HCEC 1CT (cell line): ENCODE measurements at regions not wholly inside any gene's neighbourhood (a gene's known extent, or its start where the extent isn't known, plus 50 kb on each side); places are given as distances from the start of the nearest gene placed in this dataset.
"Not testable (repeated sequence)": the region's sequence is repeated elsewhere in the genome, so short reads cannot be mapped to it uniquely, and the experiment has no call there.

Experiments
- DNase-seq: peaks from one replicate; pipeline ENCODE4 v3.0.0-alpha.2; 2017

DNA sequence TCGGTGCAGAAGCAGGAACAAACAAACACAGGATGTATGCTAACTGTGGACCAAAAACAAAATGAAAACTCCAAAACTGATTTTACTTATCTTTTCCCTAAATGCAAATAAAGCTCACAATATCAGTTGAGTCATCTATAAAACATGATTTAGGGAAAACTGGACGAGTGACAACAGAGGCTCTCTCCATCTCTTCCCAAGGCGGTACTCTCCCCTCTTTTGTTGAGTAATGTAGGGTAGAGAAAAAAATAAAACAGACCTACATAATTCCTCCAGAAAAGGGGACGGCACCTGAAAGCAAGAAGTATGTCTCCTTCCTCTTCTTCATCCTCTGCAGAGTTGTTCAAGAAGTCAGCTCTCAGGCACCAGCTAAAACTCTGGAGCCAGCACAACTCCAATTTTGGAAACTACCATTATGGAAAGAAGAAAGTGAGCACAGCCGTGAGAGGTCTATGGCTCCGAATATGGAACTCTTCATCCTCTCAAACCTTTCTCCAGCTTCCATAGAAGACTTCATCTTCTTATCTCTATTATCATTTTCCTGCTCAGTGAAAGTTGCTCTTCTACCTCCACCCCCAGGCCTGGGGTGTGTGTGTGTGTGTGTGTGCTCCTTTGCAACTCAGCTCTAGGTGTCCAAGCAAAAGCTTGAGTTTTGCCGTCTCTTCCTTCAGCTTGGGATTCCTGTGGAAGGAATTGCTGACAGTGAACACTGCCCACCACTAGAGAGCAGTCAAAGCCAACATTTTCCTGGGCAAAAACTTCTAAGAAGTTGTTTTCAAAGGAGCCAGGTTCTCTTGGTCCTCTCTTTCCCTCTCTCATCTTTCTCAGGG lies 155.4 kb downstream of the DIO2 start:
- DNase-seq = peak; percentile 54

DNA sequence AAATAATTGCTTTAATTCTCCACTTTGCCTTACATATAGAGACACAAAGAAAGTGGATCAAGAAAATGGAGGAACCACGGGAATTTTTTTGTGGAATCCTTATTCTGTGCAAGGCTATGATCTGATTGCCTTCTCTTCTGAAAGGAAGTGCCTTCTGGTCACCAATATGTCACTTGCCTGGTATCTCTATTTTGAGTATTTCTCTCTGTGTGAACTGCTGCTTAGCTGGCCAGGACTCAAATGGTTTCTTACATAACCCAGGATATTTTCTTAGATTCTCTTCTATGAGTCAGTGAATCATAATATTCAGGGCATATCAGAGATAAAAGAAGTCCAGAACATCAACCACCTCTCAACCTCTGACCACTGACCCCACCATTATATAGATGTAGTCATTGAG lies 156.1 kb downstream of the DIO2 start:
- DNase-seq = no peak

DNA sequence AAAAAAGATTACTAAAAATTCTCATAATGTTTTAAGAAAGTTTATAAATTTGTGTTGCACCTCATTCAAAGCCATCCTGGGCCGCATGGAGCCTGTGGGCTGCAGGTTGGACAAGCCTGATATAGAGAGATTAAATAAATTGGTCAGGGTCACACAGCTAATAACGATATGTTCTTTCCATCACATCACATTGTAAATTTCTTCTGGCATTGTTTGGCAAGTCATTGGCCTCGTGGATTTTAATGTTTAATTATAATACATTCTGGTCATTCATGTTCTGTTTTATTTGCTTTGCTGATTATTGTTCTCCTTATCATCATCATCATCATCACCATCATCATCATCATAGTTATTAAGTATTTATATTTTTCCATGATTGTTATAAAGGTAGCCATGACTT lies 157.3 kb downstream of the DIO2 start:
- DNase-seq = no peak

DNA sequence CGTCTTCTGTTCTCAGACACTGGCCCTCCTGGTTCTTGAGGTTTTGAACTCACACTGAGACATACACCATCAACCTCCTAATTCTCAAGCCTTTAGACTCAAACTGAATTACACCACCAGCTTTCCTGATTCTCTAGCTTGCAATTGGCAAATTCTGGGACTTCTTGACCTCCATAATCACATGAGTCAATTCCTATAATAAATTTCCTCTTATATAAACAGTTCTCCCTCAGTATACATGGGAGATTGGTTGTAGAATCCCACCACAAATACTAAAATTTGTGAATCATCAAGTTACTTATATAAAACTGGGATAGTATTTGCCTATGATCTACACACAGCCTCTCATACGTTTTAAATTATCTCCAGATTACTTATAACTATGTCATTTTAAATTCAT lies 162.2 kb downstream of the DIO2 start:
- no peak for DNase-seq

DNA sequence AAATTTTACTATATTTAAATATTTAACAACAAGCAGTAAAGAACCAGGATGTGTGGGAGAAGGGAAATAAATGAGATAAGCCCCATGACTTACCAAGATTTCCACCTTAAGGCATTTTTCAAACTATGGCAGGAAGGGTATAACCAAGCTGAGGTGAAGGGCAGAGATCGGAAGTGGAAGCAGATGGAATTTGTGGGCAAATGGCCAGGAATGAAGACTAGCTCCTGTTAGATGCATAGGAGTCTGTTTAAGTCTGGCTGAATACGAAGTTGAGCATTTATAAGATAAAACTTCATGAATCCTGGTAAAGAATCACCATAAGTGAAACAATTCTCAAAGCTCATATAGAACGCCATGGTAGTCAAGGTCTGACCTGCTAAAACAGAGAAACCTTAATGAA lies 163.5 kb downstream of the DIO2 start:
- DNase-seq = no peak

DNA sequence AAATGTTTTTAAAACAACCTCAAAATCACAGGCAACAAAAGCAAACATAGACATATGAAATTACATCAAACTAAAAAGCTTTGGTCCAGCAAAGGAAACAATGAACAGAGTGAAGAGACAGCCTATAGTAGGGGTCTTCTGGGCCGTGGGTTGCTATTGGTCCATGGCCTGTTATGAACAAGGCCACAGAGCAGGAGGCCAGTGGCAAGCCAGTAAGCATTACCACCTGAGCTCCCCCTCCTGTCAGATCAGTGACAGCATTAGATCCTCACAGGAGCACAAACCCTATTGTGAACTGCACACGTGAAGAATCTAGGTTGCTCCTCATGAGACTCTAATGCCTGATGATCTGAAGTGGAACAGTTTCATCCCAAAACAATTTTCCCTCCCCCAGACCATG lies 174.0 kb downstream of the DIO2 start:
- DNase-seq = no peak

DNA sequence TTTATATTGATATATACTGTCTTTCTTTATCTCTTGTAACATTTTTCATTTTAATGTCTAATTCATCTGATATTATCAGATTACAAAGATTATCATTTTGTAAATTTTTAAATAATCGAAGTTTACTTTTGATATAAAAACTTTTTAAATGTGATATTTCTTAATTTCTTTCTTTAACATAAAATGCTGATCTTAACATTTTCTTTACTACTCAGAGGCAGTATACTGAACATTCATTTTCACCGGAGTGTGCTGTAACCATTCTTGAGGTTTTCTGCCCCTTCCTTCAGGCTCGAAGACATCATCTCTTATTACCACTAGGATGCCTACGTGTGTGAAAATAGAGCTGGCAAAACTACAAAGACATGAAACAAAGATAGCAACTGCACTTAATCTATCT lies 186.9 kb downstream of the DIO2 start:
- no peak for DNase-seq

DNA sequence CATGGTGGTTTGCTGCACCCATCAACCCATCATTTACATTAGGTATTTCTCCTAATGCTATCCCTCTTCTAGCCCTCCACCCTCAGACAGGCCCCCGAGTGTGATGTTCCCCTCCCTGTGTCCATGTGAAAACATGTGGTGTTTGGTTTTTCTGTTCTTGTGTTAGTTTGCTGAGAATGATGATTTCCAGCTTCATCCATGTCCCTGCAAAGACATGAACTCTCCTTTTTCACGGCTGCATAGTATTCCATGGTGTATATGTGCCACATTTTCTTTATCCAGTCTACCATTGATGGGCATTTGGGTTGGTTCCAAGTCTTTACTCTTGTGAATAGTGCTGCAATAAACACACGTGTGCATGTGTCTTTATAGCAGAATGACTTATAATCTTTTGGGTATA lies 192.8 kb downstream of the DIO2 start:
- not testable (repeated sequence) for DNase-seq

DNA sequence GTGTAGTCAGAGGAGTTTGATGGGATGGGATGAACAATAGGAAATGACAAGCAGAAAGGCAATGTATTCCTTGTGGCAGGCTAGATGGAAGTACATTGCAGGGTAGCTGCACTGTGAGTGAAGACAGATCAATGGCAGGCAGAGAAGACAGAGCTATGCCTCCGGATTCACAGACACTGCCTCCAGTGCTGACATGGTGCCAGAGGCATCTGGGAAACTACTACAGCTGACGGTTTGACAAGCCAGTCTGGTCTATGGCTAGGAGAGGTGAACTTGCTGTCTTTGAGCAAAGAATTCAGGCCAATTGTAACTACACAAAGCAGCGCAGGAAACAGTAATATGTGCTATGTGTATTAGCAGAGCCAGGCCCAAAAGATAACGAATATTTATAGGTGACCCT lies 193.5 kb downstream of the DIO2 start:
- no peak for DNase-seq

DNA sequence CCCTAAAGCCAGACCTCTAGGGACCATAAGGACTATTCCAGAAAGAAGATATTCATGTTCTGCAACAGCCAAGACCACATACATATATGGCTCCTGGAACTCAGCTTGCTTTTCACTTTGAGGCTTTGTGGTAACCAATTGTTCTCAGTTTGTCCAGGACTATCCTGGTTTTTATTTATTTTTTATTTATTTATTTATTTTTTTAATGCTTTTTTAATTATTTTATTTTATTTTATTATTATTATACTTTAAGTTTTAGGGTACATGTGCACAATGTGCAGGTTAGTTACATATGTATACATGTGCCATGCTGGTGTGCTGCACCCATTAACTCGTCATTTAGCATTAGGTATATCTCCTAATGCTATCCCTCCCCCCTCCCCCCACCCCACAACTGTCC lies 201.1 kb downstream of the DIO2 start:
- DNase-seq = not testable (repeated sequence)

DNA sequence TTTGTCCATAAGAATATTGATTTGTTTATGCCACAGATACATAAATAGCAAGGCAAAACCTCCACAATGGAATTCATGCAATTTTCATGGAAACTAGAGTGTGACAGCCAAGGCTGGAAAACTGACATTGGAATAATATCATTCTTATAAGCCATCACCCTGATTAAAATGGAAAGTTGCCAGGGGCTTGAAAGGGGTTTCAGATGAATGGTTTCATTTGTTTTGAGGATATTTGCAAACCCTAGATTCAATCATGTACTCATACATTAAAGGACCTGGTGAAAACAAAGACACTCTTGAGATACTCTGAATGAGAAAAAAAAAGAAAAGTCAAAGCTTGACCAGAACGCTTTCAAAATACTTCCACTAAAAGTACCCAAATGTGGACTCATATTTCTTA lies 205.7 kb downstream of the DIO2 start:
- DNase-seq = no peak

DNA sequence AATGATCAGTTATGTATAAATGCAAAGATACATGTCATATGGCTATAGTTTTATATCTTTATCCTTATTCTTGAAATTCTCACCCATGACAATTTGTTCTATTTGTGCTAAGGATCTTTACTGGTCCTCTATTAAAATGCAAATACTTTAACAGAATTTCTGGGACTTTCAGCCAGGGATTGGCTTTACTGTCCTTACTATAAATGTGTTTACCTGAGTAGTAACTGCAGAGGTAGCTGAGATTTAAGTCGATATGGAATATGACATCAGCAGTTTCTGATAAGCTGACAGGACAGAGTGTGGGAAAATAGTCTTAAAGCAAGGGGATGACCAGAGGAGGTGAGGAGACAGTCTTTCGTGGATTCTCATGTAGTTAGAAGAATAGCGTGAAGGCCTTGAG lies 206.4 kb downstream of the DIO2 start:
- DNase-seq = no peak

DNA sequence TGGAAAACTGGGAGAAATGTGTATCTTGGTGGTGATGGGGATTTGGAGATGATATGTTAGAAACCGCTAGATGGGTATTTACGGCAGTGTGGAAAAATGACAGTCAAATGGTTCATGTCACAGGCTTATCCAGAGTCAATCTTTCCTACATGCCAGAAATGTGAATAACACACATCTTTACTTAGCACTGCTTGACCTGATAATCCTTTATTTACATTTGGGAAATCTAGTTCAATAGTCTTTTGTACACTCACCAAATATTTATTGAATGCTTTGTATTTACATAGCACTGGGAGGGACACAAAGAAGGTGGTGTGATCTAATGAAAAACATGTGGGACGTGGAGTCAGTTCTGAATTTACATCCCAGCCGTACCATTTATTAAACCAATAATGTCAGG lies 208.2 kb downstream of the DIO2 start:
- DNase-seq = peak; percentile 89

DNA sequence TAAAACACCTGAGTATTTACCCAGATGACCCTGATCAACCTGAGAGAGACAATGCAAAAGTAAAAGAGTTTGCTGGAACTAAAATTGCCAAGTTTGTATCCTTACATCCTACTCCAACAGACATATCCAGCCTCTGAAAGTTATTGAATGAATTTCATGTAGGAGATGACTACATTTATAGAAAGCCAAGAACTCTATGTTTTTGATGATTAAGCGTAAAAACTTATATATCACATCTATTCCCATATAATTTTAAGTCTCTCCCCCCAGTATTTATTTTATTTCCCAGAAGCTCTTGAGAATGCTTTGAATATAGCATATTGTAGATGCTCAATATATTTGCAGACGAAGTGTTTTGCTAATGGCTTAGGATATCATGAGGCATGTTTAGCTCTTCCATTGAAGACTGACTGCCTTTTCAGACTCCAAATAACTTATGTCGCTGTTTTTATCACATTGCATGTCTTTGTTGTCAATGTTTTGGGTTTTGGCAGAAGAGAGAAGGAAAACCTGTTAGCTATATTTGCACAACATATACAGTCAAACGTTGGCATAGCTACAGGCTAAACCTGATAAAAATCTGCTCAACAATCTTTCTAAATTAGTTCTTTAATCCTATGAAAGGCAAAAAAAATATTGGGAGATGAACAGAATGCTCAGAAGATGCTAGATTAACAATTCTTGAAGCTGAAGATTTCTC lies 213.6 kb downstream of the DIO2 start:
- no peak for DNase-seq

DNA sequence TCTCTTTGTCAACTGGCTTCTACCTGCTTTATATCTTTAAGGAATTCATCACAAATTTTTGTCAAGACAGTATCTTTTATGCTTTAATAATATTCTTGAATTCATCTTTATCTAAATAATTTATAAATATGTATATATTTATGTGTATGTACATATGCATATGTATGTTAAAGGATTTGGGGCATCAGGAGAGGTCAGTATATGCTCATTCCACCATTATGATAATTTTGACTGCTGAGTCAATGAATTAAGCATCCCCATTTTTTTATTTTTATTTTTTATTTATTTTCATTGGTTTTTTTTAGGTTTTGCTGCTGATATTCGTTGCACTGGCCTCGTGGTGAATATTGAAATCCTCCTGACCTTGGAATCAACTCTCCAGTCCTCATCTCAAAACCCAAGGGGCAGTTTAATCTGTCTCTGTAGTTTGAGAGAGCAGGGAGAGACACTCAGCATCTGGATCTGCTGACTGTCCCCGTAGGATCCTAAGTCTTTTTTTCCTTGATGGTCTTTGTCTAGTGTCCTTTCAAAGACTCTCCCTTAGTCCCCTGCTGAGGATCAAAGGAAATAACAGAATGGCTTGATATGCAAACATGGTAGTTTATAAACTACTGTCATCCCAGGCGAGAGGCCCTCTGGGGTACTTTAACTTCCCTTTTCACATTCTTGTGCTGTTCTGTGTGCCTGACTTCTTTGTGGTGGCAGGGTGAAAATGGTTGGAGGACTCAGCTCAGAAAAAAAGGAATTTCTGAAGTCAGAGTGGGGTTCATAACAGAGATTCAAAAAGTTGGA lies 218.7 kb downstream of the DIO2 start:
- DNase-seq = no peak

DNA sequence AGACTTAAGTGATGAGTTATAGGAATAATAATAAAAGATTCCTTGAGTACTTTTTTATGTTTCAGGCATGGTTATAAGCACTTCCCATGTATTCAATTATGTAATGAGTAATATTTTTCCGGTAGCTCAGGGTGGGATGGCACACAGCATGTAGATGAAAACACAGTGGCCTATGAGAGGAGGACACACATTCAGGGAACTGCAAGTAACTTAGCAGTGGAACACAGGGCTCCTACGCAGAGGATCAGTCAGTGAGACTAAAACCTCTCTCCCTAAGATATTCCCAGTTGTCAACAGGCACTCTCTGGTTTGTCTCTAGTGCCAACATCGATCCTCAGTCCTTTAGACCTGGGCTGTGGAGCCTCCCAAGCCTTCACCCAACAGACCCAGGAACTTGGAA lies 219.4 kb downstream of the DIO2 start:
- DNase-seq = no peak

DNA sequence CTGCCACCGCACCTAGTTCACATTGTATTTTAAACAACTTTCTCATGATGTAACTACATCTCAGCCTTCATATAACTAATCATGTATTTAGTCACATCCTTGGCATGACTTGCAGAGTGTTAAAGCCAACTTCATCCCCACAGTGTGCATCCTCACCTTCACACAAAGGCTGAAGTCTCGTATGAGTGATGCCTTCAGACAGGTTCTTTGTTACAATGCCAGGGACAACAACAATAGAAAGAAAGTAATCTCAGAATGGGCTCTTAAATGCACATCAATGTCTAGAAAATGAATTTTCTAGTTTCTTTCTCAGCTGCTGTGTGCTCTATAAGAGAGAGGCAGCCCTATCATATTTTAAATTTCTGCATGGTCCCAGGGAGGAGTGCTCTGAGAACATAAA lies 221.3 kb downstream of the DIO2 start:
- DNase-seq = no peak

DNA sequence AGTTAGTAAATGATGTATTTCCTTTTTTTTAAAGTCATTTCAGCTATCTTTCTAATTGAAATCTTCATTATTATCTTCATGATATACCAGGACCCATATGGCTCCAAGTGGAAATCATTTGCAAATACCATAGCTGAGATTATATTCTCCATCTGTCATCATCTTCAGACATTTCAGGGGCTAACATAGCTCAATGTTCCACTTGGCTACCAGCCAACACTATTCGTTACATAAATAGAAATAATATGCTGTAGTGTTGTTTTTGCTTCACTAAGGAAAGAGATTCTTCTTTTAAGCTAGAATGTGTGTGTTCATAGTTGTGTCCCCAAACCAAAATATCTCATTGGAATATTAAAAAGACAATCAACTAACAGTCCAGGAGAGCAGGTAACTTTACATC lies 225.1 kb downstream of the DIO2 start:
- no peak for DNase-seq

DNA sequence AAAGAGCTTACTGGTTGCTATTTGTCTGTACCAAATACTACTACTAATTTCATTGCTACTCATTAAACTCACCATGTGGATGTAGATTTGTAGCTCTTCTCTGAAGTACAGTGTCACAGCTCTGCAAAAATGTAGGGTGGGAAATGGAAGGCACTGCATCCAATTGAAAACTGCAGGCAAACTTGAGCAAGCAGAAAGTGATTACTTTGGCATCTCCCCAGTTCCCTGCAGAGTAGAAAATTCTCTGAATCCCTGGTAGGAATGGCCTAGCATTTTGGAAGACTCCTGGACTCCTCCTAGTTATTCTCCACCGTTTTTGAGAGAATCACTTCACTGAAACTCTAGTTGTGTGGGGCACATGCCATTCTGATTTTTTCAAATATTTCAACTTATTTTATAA lies 239.1 kb downstream of the DIO2 start:
- no peak for DNase-seq

DNA sequence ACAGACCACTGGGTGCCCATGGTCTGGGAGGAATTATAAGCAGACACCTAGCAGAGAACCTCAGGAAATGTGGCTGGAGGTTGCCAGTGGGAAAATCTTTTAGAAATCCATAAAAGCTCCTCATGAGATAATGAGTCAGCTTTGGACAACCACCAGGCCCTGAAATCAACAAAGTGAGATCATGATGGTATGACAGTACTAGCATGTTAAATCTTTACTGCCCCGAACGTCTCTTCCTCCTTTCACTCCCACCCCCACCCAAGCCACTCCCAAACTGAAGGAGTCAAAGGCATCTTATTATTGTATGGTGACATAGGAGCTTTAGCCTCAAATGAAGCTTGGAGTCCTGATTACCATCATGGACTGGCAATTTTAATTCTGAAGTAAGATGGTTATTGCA lies 240.0 kb downstream of the DIO2 start:
- DNase-seq = peak; percentile 78

DNA sequence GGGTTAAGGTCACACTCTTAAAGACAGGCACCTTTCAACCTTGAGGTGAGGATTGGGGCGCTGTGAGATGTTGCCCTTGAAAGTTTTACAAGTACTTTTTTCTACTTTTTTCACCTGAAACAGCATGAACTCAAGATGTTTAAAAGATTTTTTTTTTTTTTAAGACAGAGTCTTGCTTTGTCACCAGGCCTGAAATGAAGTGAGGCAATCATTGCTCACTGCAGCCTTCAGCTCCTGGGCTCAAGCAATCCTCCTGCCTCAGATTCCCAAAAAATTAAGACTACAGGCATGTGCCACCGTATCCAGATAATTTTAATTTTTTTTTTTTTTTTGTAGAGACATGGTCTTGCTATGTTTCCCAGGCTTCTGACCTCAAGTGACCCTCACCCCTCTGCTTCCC lies 243.9 kb downstream of the DIO2 start:
- peak; percentile 43 for DNase-seq

DNA sequence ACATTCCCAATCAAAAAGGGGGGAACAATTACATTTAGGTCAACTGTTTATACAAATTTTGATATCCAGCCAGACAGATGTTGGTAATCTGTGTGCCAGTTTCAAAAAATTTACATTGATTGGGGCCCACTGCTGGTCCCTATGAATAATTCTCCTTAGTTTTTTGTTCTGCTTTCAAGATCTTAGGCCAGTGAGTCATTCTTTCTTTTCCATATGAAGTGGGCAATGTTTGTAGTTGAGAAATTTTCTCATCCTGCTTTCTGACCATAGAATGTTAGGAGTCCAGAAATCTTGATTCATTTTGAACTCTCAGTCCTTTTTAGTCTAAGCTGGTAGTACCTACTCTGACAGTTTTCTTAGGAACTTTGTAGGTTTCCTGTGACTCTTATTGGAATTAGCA lies 244.3 kb downstream of the DIO2 start:
- peak; percentile 73 for DNase-seq

DNA sequence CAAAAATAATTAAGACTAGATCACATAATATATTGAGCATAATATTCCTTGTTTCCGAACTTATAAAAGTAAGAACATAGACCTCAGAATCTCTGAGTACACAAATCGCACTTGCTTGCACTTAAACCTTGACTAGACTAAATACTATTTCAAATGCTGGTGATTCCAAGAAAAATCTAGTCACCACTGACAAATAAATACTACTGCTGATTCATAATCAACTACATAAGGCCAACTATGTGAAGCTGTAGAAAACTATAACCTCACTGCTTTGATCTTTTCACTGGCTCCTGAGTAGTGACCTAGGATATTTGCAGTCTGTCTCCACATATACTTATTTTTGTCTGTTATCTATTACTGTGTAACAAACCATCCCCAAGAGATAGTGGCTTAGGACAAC lies 245.4 kb downstream of the DIO2 start:
- DNase-seq = peak; percentile 73

DNA sequence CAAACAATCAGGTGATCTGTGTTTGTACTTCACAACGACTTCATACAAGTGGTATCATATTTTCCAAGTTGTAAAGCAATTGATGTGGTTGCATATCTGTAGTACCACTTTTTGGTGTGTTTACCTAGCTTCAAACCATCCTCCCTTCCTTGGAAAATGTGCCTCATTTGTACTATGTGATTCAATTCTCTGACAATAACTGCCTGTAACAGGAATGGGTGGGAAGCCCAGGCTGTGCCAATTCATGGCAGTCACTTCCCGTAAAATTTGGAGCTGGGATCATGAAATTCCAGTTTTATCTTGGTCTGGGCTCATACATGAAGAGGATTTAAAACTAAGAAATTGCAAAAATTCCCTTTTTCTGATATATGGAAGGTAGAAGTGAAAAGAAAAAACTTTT lies 250.1 kb downstream of the DIO2 start:
- DNase-seq = no peak
